ENCODE measurements at regions not wholly inside any gene's neighbourhood (a gene's known extent, or its start where the extent isn't known, plus 50 kb on each side); places are given as distances from the start of the nearest gene placed in this dataset.
"Not testable (repeated sequence)": the region's sequence is repeated elsewhere in the genome, so short reads cannot be mapped to it uniquely, and the experiment has no call there.

DNA sequence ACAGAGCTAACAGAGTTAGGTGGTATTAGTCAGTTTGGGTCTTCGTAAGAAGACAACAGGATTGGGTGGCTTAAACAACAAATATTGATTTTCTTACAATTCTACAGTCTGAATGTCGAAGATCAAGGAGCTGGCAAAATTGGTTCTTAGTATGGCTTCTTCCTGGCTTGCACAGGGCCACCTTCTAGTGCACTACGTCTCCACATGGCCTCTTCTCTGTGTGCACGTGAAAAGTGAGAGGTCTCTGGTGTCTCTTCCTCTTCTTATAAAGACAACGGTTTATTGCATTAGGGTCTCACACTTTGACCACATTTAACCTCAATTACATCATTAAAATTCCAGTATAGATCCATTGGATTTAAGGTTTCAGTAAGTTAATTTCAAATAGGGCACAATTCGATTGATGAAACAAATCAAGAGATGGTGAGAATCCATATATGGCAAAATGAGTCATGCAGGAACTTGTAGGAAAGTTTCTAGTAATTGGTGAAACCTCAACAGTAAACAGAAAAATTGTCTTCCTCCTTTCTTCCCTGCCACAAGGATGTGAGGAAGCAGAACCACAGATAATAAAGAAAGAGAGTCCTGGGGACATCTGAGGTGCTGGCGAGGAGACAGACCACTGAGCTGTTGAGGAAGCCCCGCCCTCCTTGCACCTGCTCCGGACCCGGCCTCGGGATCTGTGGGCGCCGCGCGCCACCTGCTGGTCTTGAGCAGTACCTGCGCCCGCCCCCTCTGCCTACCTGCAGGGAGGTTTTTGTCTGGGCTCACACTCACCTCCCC, 846.7 kb downstream of the TMEM121 start:
- no peak overlapping the region for H3K4me3 ChIP-seq (ENCODE audit: low read depth in 1 of 2, low read length in 2 of 2)
- no peaks in the 10 kb centered on the region for H3K9me3 ChIP-seq (ENCODE audit: control insufficient read depth in 2 of 2, insufficient read depth in 1 of 2, low read depth in 1 of 2, low read length in 1 of 2)
- H3K27me3 ChIP-seq (ENCODE audit: control insufficient read depth in 1 of 2, insufficient read depth in 2 of 2, low read length in 2 of 2): no peaks in the 10 kb centered on the region
- no peaks in the 10 kb centered on the region for H3K36me3 ChIP-seq (ENCODE audit: control insufficient read depth in 2 of 2, insufficient read depth in 2 of 2, low read length in 1 of 2)
- H3K27ac ChIP-seq (ENCODE audit: low read depth in 2 of 2, low read length in 1 of 2): no peak overlapping the region
- no peaks in the 10 kb centered on the region for H3K4me1 ChIP-seq (ENCODE audit: control insufficient read depth in 2 of 2, insufficient read depth in 2 of 2, low read length in 1 of 2)
- WGBS, 2 donors: 19 to 30% methylated on average over 17 of the region's 17 CpGs

DNA sequence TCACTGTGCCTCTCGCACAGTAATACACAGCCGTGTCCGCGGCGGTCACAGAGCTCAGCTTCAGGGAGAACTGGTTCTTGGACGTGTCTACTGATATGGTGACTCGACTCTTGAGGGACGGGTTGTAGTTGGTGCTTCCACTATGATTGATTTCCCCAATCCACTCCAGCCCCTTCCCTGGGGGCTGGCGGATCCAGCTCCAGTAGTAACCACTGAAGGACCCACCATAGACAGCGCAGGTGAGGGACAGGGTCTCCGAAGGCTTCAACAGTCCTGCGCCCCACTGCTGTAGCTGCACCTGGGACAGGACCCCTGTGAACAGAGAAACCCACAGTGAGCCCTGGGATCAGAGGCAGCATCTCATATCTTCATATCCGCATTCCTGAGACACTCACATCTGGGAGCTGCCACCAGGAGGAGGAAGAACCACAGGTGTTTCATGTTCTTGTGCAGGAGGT, 847.3 kb downstream of the TMEM121 start:
- not testable (repeated sequence) for H3K9me3 ChIP-seq (ENCODE audit: control insufficient read depth in 2 of 2, insufficient read depth in 1 of 2, low read depth in 1 of 2, low read length in 1 of 2); H3K27ac ChIP-seq (ENCODE audit: low read depth in 2 of 2, low read length in 1 of 2); H3K4me3 ChIP-seq (ENCODE audit: low read depth in 1 of 2, low read length in 2 of 2); H3K36me3 ChIP-seq (ENCODE audit: control insufficient read depth in 2 of 2, insufficient read depth in 2 of 2, low read length in 1 of 2); H3K4me1 ChIP-seq (ENCODE audit: control insufficient read depth in 2 of 2, insufficient read depth in 2 of 2, low read length in 1 of 2); H3K27me3 ChIP-seq (ENCODE audit: control insufficient read depth in 1 of 2, insufficient read depth in 2 of 2, low read length in 2 of 2)
- WGBS, 2 donors: 44 to 63% methylated on average over 13 of the region's 13 CpGs

DNA sequence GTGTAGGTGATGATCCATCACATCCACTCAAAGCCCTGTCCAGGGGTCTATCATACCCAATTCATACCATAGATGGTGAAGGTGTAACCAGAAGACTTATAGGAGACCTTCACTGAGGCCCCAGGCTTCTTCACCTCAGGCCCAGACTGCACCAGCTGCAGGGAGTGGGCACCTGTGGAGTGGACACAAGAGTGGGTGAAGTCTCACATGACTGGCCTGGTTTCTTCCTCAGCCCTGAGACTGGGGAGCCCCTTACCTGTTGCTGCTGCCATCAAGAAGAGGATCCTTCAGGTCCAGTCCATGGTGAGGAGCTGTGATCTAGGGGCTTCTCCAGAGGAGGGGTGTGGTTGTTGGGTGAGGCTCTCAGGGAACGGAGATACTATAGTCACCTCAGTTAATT, 851.0 kb downstream of the TMEM121 start:
- Histone ChIP-seq H3K4me1 (ENCODE audit: control insufficient read depth in 2 of 2, insufficient read depth in 2 of 2, low read length in 1 of 2) (no peaks in the 10 kb centered on the region), H3K4me3 (ENCODE audit: low read depth in 1 of 2, low read length in 2 of 2) (no peak overlapping the region)
- 50 to 74% methylated on average over 1 of the region's 1 CpG for WGBS, 2 donors

DNA sequence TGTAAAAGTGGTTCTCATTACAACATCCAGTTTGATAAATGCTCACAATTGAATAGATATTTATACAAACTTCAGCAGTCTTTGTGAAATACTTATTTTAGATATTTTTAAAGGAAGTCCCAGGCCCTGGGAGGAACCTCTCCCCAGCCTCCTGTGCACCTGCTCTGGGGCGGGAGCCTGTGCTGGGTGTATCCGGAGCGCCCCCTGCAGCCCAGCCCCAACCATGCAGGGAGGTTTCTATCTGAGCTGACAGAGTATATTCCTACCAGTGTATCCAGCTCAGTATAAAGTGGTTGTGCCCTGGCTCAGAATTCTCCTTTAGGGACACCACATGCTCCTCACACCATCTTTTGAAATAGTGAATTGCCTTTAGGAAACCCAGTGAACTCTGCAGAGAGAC, 851.8 kb downstream of the TMEM121 start:
- Histone ChIP-seq H3K27me3 (ENCODE audit: control insufficient read depth in 1 of 2, insufficient read depth in 2 of 2, low read length in 2 of 2) (no peaks in the 10 kb centered on the region), H3K36me3 (ENCODE audit: control insufficient read depth in 2 of 2, insufficient read depth in 2 of 2, low read length in 1 of 2) (no peaks in the 10 kb centered on the region), H3K27ac (ENCODE audit: low read depth in 2 of 2, low read length in 1 of 2) (no peak overlapping the region), H3K9me3 (ENCODE audit: control insufficient read depth in 2 of 2, insufficient read depth in 1 of 2, low read depth in 1 of 2, low read length in 1 of 2) (no peaks in the 10 kb centered on the region), H3K4me3 (ENCODE audit: low read depth in 1 of 2, low read length in 2 of 2) (no peak overlapping the region), H3K4me1 (ENCODE audit: control insufficient read depth in 2 of 2, insufficient read depth in 2 of 2, low read length in 1 of 2) (no peaks in the 10 kb centered on the region)
- 3% methylated on average over 3 of the region's 3 CpGs for WGBS, 2 donors

More for the DNA sequence above, 851.0 kb downstream of the TMEM121 start:
- Histone ChIP-seq H3K9me3 (ENCODE audit: control insufficient read depth in 2 of 2, insufficient read depth in 1 of 2, low read depth in 1 of 2, low read length in 1 of 2) (no peaks in the 10 kb centered on the region), H3K27ac (ENCODE audit: low read depth in 2 of 2, low read length in 1 of 2) (no peak overlapping the region), H3K36me3 (ENCODE audit: control insufficient read depth in 2 of 2, insufficient read depth in 2 of 2, low read length in 1 of 2) (no peaks in the 10 kb centered on the region), H3K27me3 (ENCODE audit: control insufficient read depth in 1 of 2, insufficient read depth in 2 of 2, low read length in 2 of 2) (no peaks in the 10 kb centered on the region)

DNA sequence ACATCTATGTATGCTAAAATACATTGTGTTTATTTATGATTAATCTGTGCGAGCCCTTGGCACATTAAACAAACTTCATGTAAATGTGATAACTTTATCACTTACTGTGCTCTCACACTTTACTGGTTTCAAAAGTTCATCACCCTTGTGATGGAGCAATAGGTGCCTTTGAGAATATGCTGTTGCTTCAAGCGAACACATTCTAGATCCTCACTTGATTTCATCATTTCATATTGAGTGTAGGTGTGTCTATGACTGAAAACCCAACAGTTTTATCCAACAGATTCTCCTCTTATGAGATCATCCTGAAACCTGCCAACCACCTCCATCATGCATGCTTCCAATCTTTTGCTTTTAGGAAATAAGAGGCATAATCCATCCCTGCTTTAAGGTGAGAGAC, 854.4 kb downstream of the TMEM121 start:
- no peak overlapping the region for H3K4me3 ChIP-seq (ENCODE audit: low read depth in 1 of 2, low read length in 2 of 2)
- 66 to 67% methylated on average over 2 of the region's 2 CpGs for WGBS, 2 donors
- H3K36me3 ChIP-seq (ENCODE audit: control insufficient read depth in 2 of 2, insufficient read depth in 2 of 2, low read length in 1 of 2): no peaks in the 10 kb centered on the region
- no peaks in the 10 kb centered on the region for H3K4me1 ChIP-seq (ENCODE audit: control insufficient read depth in 2 of 2, insufficient read depth in 2 of 2, low read length in 1 of 2)
- no peak overlapping the region for H3K27ac ChIP-seq (ENCODE audit: low read depth in 2 of 2, low read length in 1 of 2)
- no peaks in the 10 kb centered on the region for H3K27me3 ChIP-seq (ENCODE audit: control insufficient read depth in 1 of 2, insufficient read depth in 2 of 2, low read length in 2 of 2)
- H3K9me3 ChIP-seq (ENCODE audit: control insufficient read depth in 2 of 2, insufficient read depth in 1 of 2, low read depth in 1 of 2, low read length in 1 of 2): no peaks in the 10 kb centered on the region

DNA sequence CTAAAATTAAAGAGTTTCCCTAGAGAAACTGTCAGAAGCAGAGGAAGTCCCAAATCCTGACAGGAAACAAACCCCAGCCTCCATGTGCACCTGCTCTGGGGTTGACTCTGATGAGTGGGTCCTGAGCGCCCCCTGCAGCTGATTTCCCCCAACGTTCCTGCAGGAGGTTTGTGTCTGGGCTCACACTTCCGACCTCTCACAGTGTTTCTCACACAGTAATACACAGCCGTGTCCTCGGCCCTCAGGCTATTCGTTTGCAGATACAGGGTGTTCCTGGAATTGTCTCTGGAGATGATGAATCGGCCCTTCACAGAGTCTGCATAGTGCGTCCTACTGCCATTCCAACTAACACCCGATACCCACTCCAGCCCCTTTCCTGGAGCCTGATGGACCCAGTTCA, 862.8 kb downstream of the TMEM121 start:
- H3K27ac ChIP-seq (ENCODE audit: low read depth in 2 of 2, low read length in 1 of 2); H3K36me3 ChIP-seq (ENCODE audit: control insufficient read depth in 2 of 2, insufficient read depth in 2 of 2, low read length in 1 of 2); H3K4me1 ChIP-seq (ENCODE audit: control insufficient read depth in 2 of 2, insufficient read depth in 2 of 2, low read length in 1 of 2); H3K27me3 ChIP-seq (ENCODE audit: control insufficient read depth in 1 of 2, insufficient read depth in 2 of 2, low read length in 2 of 2); H3K4me3 ChIP-seq (ENCODE audit: low read depth in 1 of 2, low read length in 2 of 2); H3K9me3 ChIP-seq (ENCODE audit: control insufficient read depth in 2 of 2, insufficient read depth in 1 of 2, low read depth in 1 of 2, low read length in 1 of 2): not testable (repeated sequence)
- 62 to 68% methylated on average over 9 of the region's 9 CpGs for WGBS, 2 donors

DNA sequence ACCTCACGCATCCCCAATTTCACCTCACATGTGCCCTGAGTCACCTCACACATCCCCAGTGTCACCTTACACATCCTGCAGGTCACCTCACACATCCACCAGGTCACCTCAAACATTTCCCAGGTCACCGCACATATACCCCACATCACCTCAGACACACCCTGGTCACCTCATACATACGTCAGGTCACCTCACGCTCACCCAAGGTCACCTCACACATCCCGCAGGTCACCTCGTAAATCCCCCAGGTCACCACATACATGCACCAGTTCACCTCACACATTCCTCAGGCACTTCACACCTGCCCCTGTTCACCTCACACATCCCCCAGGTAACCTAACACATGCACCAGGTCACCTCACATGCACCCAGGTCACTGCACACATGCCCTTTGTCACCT, 864.0 kb downstream of the TMEM121 start:
- Histone ChIP-seq H3K4me3 (ENCODE audit: low read depth in 1 of 2, low read length in 2 of 2) (no peak overlapping the region), H3K9me3 (ENCODE audit: control insufficient read depth in 2 of 2, insufficient read depth in 1 of 2, low read depth in 1 of 2, low read length in 1 of 2) (no peaks in the 10 kb centered on the region), H3K27ac (ENCODE audit: low read depth in 2 of 2, low read length in 1 of 2) (no peak overlapping the region), H3K4me1 (ENCODE audit: control insufficient read depth in 2 of 2, insufficient read depth in 2 of 2, low read length in 1 of 2) (no peaks in the 10 kb centered on the region), H3K27me3 (ENCODE audit: control insufficient read depth in 1 of 2, insufficient read depth in 2 of 2, low read length in 2 of 2) (no peaks in the 10 kb centered on the region), H3K36me3 (ENCODE audit: control insufficient read depth in 2 of 2, insufficient read depth in 2 of 2, low read length in 1 of 2) (no peaks in the 10 kb centered on the region)
- 85 to 88% methylated on average over 6 of the region's 6 CpGs for WGBS, 2 donors

DNA sequence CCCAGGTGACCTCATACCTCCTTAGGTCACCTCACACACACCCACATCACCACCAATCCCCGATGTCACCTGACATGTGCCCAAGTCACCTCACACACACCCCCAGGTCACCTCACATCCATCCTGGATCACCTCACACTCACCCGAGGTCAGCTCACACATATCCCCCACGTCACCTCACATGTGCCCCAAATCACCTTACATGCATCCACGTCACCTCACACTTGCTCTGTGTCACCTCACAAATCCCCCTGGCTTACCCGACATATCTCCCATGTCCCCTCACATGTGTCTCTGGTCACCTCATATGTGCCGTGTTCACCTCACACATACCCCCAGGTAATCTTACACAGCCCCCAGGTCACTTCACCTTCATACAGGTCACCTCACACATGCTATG, 864.6 kb downstream of the TMEM121 start:
- H3K4me1 ChIP-seq (ENCODE audit: control insufficient read depth in 2 of 2, insufficient read depth in 2 of 2, low read length in 1 of 2): no peaks in the 10 kb centered on the region
- H3K27me3 ChIP-seq (ENCODE audit: control insufficient read depth in 1 of 2, insufficient read depth in 2 of 2, low read length in 2 of 2): no peaks in the 10 kb centered on the region
- H3K9me3 ChIP-seq (ENCODE audit: control insufficient read depth in 2 of 2, insufficient read depth in 1 of 2, low read depth in 1 of 2, low read length in 1 of 2): no peaks in the 10 kb centered on the region
- H3K36me3 ChIP-seq (ENCODE audit: control insufficient read depth in 2 of 2, insufficient read depth in 2 of 2, low read length in 1 of 2): no peaks in the 10 kb centered on the region
- no peak overlapping the region for H3K27ac ChIP-seq (ENCODE audit: low read depth in 2 of 2, low read length in 1 of 2)
- no peak overlapping the region for H3K4me3 ChIP-seq (ENCODE audit: low read depth in 1 of 2, low read length in 2 of 2)
- WGBS, 2 donors: 68 to 71% methylated on average over 6 of the region's 6 CpGs

DNA sequence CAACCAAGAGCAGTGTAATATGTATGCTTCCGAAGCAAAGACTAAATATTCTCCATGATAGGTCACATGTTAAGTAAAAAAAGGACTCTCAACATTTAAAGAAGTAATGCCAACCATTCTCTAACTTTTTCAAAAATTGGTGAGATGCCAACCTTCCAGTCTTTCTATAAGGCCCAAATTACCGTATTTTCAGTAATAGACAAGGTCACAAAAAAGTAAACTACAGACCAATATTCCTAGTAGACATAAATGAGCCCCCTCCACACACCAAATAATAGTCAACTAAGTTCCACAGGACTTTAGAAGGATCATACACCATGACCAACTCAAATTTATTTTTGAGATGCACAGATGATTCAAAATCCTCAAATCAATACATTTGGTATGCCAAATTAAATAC, 867.4 kb downstream of the TMEM121 start:
- Histone ChIP-seq H3K27ac (ENCODE audit: low read depth in 2 of 2, low read length in 1 of 2) (no peak overlapping the region), H3K27me3 (ENCODE audit: control insufficient read depth in 1 of 2, insufficient read depth in 2 of 2, low read length in 2 of 2) (no peaks in the 10 kb centered on the region), H3K4me3 (ENCODE audit: low read depth in 1 of 2, low read length in 2 of 2) (no peak overlapping the region), H3K4me1 (ENCODE audit: control insufficient read depth in 2 of 2, insufficient read depth in 2 of 2, low read length in 1 of 2) (no peaks in the 10 kb centered on the region), H3K36me3 (ENCODE audit: control insufficient read depth in 2 of 2, insufficient read depth in 2 of 2, low read length in 1 of 2) (no peaks in the 10 kb centered on the region), H3K9me3 (ENCODE audit: control insufficient read depth in 2 of 2, insufficient read depth in 1 of 2, low read depth in 1 of 2, low read length in 1 of 2) (no peaks in the 10 kb centered on the region)
- WGBS, 2 donors: 53 to 64% methylated on average over 2 of the region's 2 CpGs

DNA sequence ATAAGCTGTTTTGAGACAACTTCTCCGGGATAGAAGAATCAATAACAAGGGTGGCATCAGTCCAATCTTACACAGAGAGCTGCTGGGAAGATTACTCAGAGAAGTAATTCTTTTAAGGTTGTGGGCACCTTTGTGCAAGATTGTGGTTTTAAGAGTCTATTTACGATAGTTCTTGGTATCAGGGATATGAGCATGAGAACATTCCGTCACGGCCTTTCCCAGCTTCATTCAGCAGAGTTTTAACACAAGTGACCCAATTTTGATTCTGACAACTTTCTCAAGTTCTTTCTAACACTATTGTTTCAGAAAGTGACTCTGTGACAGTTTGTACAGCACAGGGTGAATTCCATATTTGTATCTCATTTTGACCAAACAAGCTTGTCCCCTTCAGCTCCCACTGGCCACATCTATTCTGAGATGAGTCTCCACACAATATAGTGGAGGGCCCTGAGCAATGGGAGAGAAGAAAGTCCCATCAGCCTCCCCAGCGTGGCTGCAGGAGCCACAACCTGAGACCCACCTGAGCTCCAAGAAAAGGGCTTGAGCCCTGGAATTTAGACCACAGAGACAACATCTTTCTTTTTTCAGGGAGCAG, 869.2 kb downstream of the TMEM121 start:
- WGBS, 2 donors: 52 to 58% methylated on average over 5 of the region's 5 CpGs

More for the DNA sequence above, 869.2 kb downstream of the TMEM121 start:
- Histone ChIP-seq H3K36me3 (ENCODE audit: control insufficient read depth in 2 of 2, insufficient read depth in 2 of 2, low read length in 1 of 2) (no peaks in the 10 kb centered on the region), H3K27me3 (ENCODE audit: control insufficient read depth in 1 of 2, insufficient read depth in 2 of 2, low read length in 2 of 2) (no peaks in the 10 kb centered on the region), H3K27ac (ENCODE audit: low read depth in 2 of 2, low read length in 1 of 2) (no peak overlapping the region), H3K4me3 (ENCODE audit: low read depth in 1 of 2, low read length in 2 of 2) (no peak overlapping the region), H3K9me3 (ENCODE audit: control insufficient read depth in 2 of 2, insufficient read depth in 1 of 2, low read depth in 1 of 2, low read length in 1 of 2) (no peaks in the 10 kb centered on the region), H3K4me1 (ENCODE audit: control insufficient read depth in 2 of 2, insufficient read depth in 2 of 2, low read length in 1 of 2) (no peaks in the 10 kb centered on the region)
